Panc1 (cell line): ENCODE measurements at regions not wholly inside any gene's neighbourhood (a gene's known extent, or its start where the extent isn't known, plus 50 kb on each side); places are given as distances from the start of the nearest gene placed in this dataset.

Experiments
- ATAC-seq: fragments of 200-7000 bp; cut with Tn5 transposase; 2 replicates; pipeline ENCODE4 v1.9.1; 2020; ENCODE audit warnings: mild to moderate bottlenecking, moderate library complexity
- BruUV-seq: library from RNA; stranded (reverse); fragments of 400-500 nt; replicated peaks from 2 replicates; lab custom pipeline; 2021; lab: Mats Ljungman, UMichigan
- CTCF ChIA-PET: fragments of 300-600 bp; sonication (Branson Sonifier 250); formaldehyde crosslinking; loops from one replicate; lab custom pipeline; 2022; ENCODE audit warnings: antibody characterized with exemption; lab: Charles Lee
- POLR2A ChIA-PET: fragments of 300-600 bp; sonication (Branson Sonifier 250); formaldehyde crosslinking; loops from one replicate; lab custom pipeline; 2022; ENCODE audit warnings: antibody characterized with exemption; lab: Charles Lee
- DNase-seq: peaks from one replicate; pipeline ENCODE4 v3.0.0-alpha.2; 2010; ENCODE audit warnings: low read depth, low spot score
- H3K27ac ChIP-seq: 2 replicates; pipeline ENCODE4 v1.5.1; 2011; ENCODE audit warnings: mild to moderate bottlenecking, low read length, inconsistent platforms
- H3K27me3 ChIP-seq: fragments of 200-500 bp; sonication (Bioruptor generic); 2 replicates; pipeline ENCODE4 v1.6.0; 2014; ENCODE audit warnings: low read length, inconsistent platforms; ENCODE audit not compliant: control insufficient read depth, insufficient read depth
- H3K36me3 ChIP-seq: fragments of 200-500 bp; sonication (Bioruptor generic); 2 replicates; pipeline ENCODE4 v1.5.1; 2014; ENCODE audit warnings: inconsistent platforms, mild to moderate bottlenecking, low read length, moderate library complexity; ENCODE audit not compliant: control insufficient read depth, insufficient read depth
- H3K4me1 ChIP-seq: 2 replicates; pipeline ENCODE4 v1.5.1; 2011; ENCODE audit warnings: inconsistent platforms, mild to moderate bottlenecking, low read length, moderate library complexity; ENCODE audit not compliant: control insufficient read depth, insufficient read depth
- H3K4me3 ChIP-seq, 2 experiments: 2 replicates each; pipeline ENCODE4 v1.5.1; 2011 to 2012; ENCODE audit warnings: low read depth in 2 of 2, low read length in 2 of 2, mild to moderate bottlenecking in 2 of 2, inconsistent platforms in 1 of 2, moderate library complexity in 1 of 2
- H3K9me3 ChIP-seq: fragments of 200-500 bp; sonication (Bioruptor generic); 2 replicates; pipeline ENCODE4 v1.5.1; 2014; ENCODE audit warnings: low read depth, mild to moderate bottlenecking, inconsistent platforms, low read length, moderate library complexity; ENCODE audit not compliant: control insufficient read depth, insufficient read depth
- POLR2AphosphoS5 ChIP-seq: IDR thresholded peaks from 2 replicates; pipeline ENCODE4 v1.6.1; 2012; ENCODE audit warnings: mild to moderate bottlenecking, low read depth, low read length, moderate library complexity
- SIN3A ChIP-seq: IDR thresholded peaks from 2 replicates; pipeline ENCODE4 v1.6.1; 2012; ENCODE audit warnings: low read depth, mild to moderate bottlenecking, low read length, moderate library complexity, borderline replicate concordance; ENCODE audit not compliant: insufficient read depth
- TCF7L2 ChIP-seq: IDR thresholded peaks from 2 replicates; pipeline ENCODE4 v1.6.1; 2011; ENCODE audit warnings: mild to moderate bottlenecking, low read depth, low read length, inconsistent platforms
- in situ Hi-C: cut with HindIII; loops from 2 replicates; pipeline ENCODE4 v1.10.0; 2016; ENCODE audit warnings: low sequenced_read_pairs, low pct_unique_long_range_greater_than_20kb
- intact Hi-C: fragments of 100-400 bp; cut with micrococcal nuclease; formaldehyde crosslinking; loops from one replicate; pipeline ENCODE4 v1.10.0; 2022; ENCODE audit not compliant: unreplicated experiment
- TF ChIP-seq, protein P1 (sequence below), 2 experiments: IDR thresholded peaks; 2 replicates each; pipeline ENCODE4 v1.6.1; 2011 to 2012; ENCODE audit warnings: low read depth in 2 of 2, control low read depth in 1 of 2, low read length in 1 of 2, mild to moderate bottlenecking in 1 of 2, moderate library complexity in 1 of 2; ENCODE audit not compliant: insufficient read depth in 1 of 2
- TF ChIP-seq, protein P2 (sequence below): fragments of 450-650 bp; IDR thresholded peaks from 2 replicates; pipeline ENCODE4 v1.5.1; 2017; ENCODE audit warnings: mild to moderate bottlenecking

DNA sequence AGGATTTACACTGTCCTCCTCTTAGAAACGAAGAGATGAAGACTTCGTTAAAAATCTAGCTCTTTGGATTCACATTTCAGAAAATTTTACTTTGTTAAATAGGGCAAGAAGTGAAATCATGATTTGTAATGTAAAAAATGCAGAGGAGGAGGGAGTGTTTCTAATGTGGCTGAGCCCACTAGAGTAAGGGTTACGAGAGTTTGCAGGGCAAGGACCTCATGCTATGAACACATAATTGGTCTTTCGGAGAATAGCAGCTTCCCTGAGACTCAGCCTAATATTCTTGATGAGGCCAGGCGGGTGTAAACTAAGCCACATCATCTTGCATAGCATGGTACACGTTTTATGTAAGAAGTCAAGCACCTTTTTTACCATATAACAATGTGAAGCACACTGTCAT is 191.0 kb upstream of the ADAMTS16 start:
- Histone ChIP-seq H3K27ac (no peak overlapping the region), H3K36me3 (no peaks in the 10 kb centered on the region), H3K4me3 (no peak overlapping the region), H3K27me3 (peaks cover 5% of the 10 kb centered on the region), H3K9me3 (no peaks in the 10 kb centered on the region), H3K4me1 (no peaks in the 10 kb centered on the region)
- CTCF ChIA-PET = no interaction called here
- BruUV-seq = no TSS peak
- DNase-seq (no peak), ATAC-seq (no peak)
- intact Hi-C loops (no loop called here), in situ Hi-C loops (no loop called here)
- POLR2A ChIA-PET = no interaction called here
- TF ChIP-seq, protein P1, sequence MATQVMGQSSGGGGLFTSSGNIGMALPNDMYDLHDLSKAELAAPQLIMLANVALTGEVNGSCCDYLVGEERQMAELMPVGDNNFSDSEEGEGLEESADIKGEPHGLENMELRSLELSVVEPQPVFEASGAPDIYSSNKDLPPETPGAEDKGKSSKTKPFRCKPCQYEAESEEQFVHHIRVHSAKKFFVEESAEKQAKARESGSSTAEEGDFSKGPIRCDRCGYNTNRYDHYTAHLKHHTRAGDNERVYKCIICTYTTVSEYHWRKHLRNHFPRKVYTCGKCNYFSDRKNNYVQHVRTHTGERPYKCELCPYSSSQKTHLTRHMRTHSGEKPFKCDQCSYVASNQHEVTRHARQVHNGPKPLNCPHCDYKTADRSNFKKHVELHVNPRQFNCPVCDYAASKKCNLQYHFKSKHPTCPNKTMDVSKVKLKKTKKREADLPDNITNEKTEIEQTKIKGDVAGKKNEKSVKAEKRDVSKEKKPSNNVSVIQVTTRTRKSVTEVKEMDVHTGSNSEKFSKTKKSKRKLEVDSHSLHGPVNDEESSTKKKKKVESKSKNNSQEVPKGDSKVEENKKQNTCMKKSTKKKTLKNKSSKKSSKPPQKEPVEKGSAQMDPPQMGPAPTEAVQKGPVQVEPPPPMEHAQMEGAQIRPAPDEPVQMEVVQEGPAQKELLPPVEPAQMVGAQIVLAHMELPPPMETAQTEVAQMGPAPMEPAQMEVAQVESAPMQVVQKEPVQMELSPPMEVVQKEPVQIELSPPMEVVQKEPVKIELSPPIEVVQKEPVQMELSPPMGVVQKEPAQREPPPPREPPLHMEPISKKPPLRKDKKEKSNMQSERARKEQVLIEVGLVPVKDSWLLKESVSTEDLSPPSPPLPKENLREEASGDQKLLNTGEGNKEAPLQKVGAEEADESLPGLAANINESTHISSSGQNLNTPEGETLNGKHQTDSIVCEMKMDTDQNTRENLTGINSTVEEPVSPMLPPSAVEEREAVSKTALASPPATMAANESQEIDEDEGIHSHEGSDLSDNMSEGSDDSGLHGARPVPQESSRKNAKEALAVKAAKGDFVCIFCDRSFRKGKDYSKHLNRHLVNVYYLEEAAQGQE (IDR thresholded peaks at IDR 0.05; ENCODE audit: insufficient read depth in 1 of 2, low read depth in 2 of 2, low read length in 1 of 2) = no peak
- TF ChIP-seq POLR2AphosphoS5 = no peak
- TF ChIP-seq TCF7L2 = no peak

DNA sequence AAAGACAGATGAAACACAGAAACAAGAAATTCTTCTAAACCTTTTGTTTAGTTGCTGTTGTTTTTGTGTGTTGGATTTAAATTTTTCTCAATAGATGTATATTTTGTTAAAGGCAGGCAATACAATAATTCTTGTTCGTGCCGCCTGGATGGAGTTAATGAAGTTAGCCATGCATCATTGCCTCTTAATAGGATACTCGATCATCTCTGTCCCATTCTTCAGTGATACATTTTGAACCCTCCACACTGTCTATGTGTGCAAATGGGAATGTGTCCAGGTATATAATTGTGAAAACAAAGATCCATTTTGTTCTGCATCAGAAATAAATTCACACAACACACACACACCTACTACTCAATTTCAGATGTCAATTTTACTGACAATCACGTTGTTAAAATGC is 186.6 kb upstream of the ADAMTS16 start:
- H3K27ac ChIP-seq = no peak overlapping the region
- DNase-seq (no peak), ATAC-seq (no peak)
- no peaks in the 10 kb centered on the region for H3K36me3 ChIP-seq
- TF ChIP-seq SIN3A (no peak), POLR2AphosphoS5 (no peak), TCF7L2 (no peak)
- TF ChIP-seq, protein P2, sequence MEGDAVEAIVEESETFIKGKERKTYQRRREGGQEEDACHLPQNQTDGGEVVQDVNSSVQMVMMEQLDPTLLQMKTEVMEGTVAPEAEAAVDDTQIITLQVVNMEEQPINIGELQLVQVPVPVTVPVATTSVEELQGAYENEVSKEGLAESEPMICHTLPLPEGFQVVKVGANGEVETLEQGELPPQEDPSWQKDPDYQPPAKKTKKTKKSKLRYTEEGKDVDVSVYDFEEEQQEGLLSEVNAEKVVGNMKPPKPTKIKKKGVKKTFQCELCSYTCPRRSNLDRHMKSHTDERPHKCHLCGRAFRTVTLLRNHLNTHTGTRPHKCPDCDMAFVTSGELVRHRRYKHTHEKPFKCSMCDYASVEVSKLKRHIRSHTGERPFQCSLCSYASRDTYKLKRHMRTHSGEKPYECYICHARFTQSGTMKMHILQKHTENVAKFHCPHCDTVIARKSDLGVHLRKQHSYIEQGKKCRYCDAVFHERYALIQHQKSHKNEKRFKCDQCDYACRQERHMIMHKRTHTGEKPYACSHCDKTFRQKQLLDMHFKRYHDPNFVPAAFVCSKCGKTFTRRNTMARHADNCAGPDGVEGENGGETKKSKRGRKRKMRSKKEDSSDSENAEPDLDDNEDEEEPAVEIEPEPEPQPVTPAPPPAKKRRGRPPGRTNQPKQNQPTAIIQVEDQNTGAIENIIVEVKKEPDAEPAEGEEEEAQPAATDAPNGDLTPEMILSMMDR = no peak
- TF ChIP-seq, protein P1 (IDR thresholded peaks at IDR 0.05; ENCODE audit: insufficient read depth in 1 of 2, low read depth in 2 of 2, low read length in 1 of 2) = no peak
- intact Hi-C loops = no loop called here
- in situ Hi-C loops = no loop called here
- H3K27me3 ChIP-seq = peaks cover 7% of the 10 kb centered on the region
- no TSS peak for BruUV-seq
- H3K4me1 ChIP-seq = no peaks in the 10 kb centered on the region
- H3K9me3 ChIP-seq = no peaks in the 10 kb centered on the region
- POLR2A ChIA-PET = no interaction called here
- CTCF ChIA-PET = no interaction called here
- no peak overlapping the region for H3K4me3 ChIP-seq
